ENCODE measurements at regions not wholly inside any gene's neighbourhood (a gene's known extent, or its start where the extent isn't known, plus 50 kb on each side); places are given as distances from the start of the nearest gene placed in this dataset.

GRCh38 chr5:134468921-134469400, 56.5 kb upstream of the JADE2 start (continued):
- TF ChIP-seq ZNF407 (IDR thresholded peaks at IDR 0.05; ENCODE audit: low read depth) (no peak), TAF1 (IDR thresholded peaks at IDR 0.05; ENCODE audit: control insufficient read depth, extremely low read depth, insufficient read depth, low read length, severe bottlenecking) (no peak), ZNF609 (CRISPR knock-in tag; IDR thresholded peaks at IDR 0.05; ENCODE audit: borderline replicate concordance) (no peak), NBN (IDR thresholded peaks at IDR 0.05; ENCODE audit: low read depth) (no peak), FIP1L1 (IDR thresholded peaks at IDR 0.05; ENCODE audit: low read depth, low read length, poor library complexity, severe bottlenecking) (no peak), SPI1 (IDR thresholded peaks at IDR 0.05; ENCODE audit: borderline replicate concordance, low read depth, low read length) (no peak), ZNF253 (CRISPR knock-in tag; conservative IDR thresholded peaks at IDR 0.05) (no peak), ZNF124 (CRISPR knock-in tag; IDR thresholded peaks at IDR 0.05) (no peak), E2F6 (IDR thresholded peaks at IDR 0.05; ENCODE audit: borderline replicate concordance in 1 of 2, extremely low read depth in 1 of 2, insufficient read depth in 1 of 2, insufficient read length in 1 of 2, low read depth in 1 of 2, low read length in 1 of 2, poor library complexity in 1 of 2, severe bottlenecking in 1 of 2) (no peak), ZSCAN32 (CRISPR knock-in tag; IDR thresholded peaks at IDR 0.05) (no peak), ZNF165 (CRISPR knock-in tag; IDR thresholded peaks at IDR 0.05; ENCODE audit: borderline replicate concordance) (no peak)

Data from K562 (cell line).